Common myeloid progenitor, CD34-positive (primary cell): ENCODE measurements at regions not wholly inside any gene's neighbourhood (a gene's known extent, or its start where the extent isn't known, plus 50 kb on each side); places are given as distances from the start of the nearest gene placed in this dataset.

ENCODE experiments used
- CTCF ChIA-PET: fragments of 350-600 bp; sonication (Branson Sonifier 250); formaldehyde crosslinking; loops from one replicate; lab custom pipeline; 2021; ENCODE audit warnings: antibody characterized with exemption; lab: Charles Lee
- POLR2A ChIA-PET: fragments of 350-600 bp; sonication (Branson Sonifier 250); formaldehyde crosslinking; loops from one replicate; lab custom pipeline; 2021; ENCODE audit warnings: antibody characterized with exemption; lab: Charles Lee
- DNase-seq, 3 donors: peaks; one replicate each; pipeline versions ENCODE4 v3.0.0 to v3.0.0-alpha.2; 2013
- H3K27ac ChIP-seq, 2 experiments: 1 replicate in 1 of 2; 2 replicates in 1 of 2; pipeline ENCODE4 v1.7.0; 2013; ENCODE audit warnings: inconsistent platforms in 2 of 2, low read length in 2 of 2, mild to moderate bottlenecking in 2 of 2, low read depth in 1 of 2, moderate library complexity in 1 of 2; ENCODE audit not compliant: severe bottlenecking in 2 of 2, insufficient read depth in 1 of 2, poor library complexity in 1 of 2
- H3K27me3 ChIP-seq, 5 experiments: replicated peaks in 2 of 5; 1 replicate in 3 of 5; 2 replicates in 2 of 5; pipeline versions ENCODE4 v1.6.1 to v1.7.0; 2013; ENCODE audit warnings: low read length in 4 of 5, mild to moderate bottlenecking in 2 of 5, moderate library complexity in 2 of 5, inconsistent platforms in 1 of 5; ENCODE audit not compliant: insufficient read depth in 5 of 5, control insufficient read depth in 4 of 5
- H3K36me3 ChIP-seq, 4 experiments: 1 replicate in 2 of 4; 2 replicates in 2 of 4; pipeline versions ENCODE4 v1.6.1 to v1.7.0; 2013; ENCODE audit warnings: low read length in 3 of 4, control low read depth in 1 of 4, mild to moderate bottlenecking in 1 of 4; ENCODE audit not compliant: control insufficient read depth in 4 of 4, insufficient read depth in 4 of 4
- H3K4me1 ChIP-seq, 4 experiments: 1 replicate in 3 of 4; 2 replicates in 1 of 4; pipeline versions ENCODE4 v1.6.1 to v1.7.1; 2013; ENCODE audit warnings: low read length in 3 of 4, mild to moderate bottlenecking in 3 of 4, control low read depth in 1 of 4, inconsistent platforms in 1 of 4, moderate library complexity in 1 of 4; ENCODE audit not compliant: control insufficient read depth in 4 of 4, insufficient read depth in 4 of 4; ENCODE audit errors: control extremely low read depth in 1 of 4
- H3K4me3 ChIP-seq, 7 experiments: 1 replicate in 4 of 7; 2 replicates in 3 of 7; pipeline versions ENCODE4 v1.5.1 to v1.7.0; 2013; ENCODE audit warnings: mild to moderate bottlenecking in 7 of 7, low read length in 6 of 7, moderate library complexity in 6 of 7, inconsistent platforms in 2 of 7, low read depth in 2 of 7, control low read depth in 1 of 7; ENCODE audit not compliant: insufficient read depth in 4 of 7, control insufficient read depth in 1 of 7; ENCODE audit errors: extremely low read depth in 1 of 7
- H3K9me3 ChIP-seq, 5 experiments: 1 replicate in 4 of 5; 2 replicates in 1 of 5; pipeline versions ENCODE4 v1.6.1 to v1.7.1; 2013; ENCODE audit warnings: low read length in 4 of 5, mild to moderate bottlenecking in 2 of 5, inconsistent platforms in 1 of 5, low read depth in 1 of 5, moderate library complexity in 1 of 5; ENCODE audit not compliant: control insufficient read depth in 4 of 5, insufficient read depth in 2 of 5; ENCODE audit errors: control extremely low read depth in 1 of 5
- WGBS: methylation state at CpG from one replicate; pipeline ENCODE4 v1.1.5; 2013; ENCODE audit not compliant: insufficient coverage; 5-methylcytosine and 5-hydroxymethylcytosine counted together

- CTCF ChIA-PET: interaction anchor here (0.7 kb wide), 1 partner anchor 74 kb away, joined by 3 read pairs; no protein-coding TSS in a partner anchor
- POLR2A ChIA-PET: no interaction called here
- no peaks in the 10 kb centered on the region for H3K27me3 ChIP-seq
Observed at GRCh38 chr10:78143576-78143975, 109.9 kb downstream of the RPS24 start.

GRCh38 chr10:78146200-78146599 is 112.5 kb downstream of the RPS24 start:
- H3K27me3 ChIP-seq: no peaks in the 10 kb centered on the region
- CTCF ChIA-PET: no interaction called here
- no peak overlapping the region for H3K27ac ChIP-seq
- WGBS: no CpG with 5 or more reads among the region's 2 CpGs
- POLR2A ChIA-PET: no interaction called here
- H3K9me3 ChIP-seq: peaks cover 0 to 6% (median 2%) of the 10 kb centered on the region in 5 experiments
- no peaks in the 10 kb centered on the region for H3K36me3 ChIP-seq
- H3K4me3 ChIP-seq: no peak overlapping the region
- no peaks in the 10 kb centered on the region for H3K4me1 ChIP-seq
- no peak for DNase-seq

More at GRCh38 chr10:78143576-78143975, 109.9 kb downstream of the RPS24 start:
- Histone ChIP-seq H3K9me3 (peaks cover 0 to 6% (median 2%) of the 10 kb centered on the region in 5 experiments), H3K36me3 (no peaks in the 10 kb centered on the region), H3K27ac (no peak overlapping the region), H3K4me1 (no peaks in the 10 kb centered on the region), H3K4me3 (no peak overlapping the region)
- 93% methylated on average over 3 of the region's 3 CpGs for WGBS
- no peak for DNase-seq

- peaks cover 0 to 6% (median 2%) of the 10 kb centered on the region in 5 experiments for H3K9me3 ChIP-seq
- CTCF ChIA-PET: no interaction called here
- no peaks in the 10 kb centered on the region for H3K4me1 ChIP-seq
- H3K4me3 ChIP-seq: no peak overlapping the region
- H3K27me3 ChIP-seq: no peaks in the 10 kb centered on the region
- POLR2A ChIA-PET: no interaction called here
- no peaks in the 10 kb centered on the region for H3K36me3 ChIP-seq
- no peak overlapping the region for H3K27ac ChIP-seq
- no peak for DNase-seq
Observed at GRCh38 chr10:78147202-78147601, 113.5 kb downstream of the RPS24 start.

- ChIA-PET CTCF (interaction anchor here (0.7 kb wide), 1 partner anchor 9 kb away, joined by 3 read pairs; no protein-coding TSS in a partner anchor), POLR2A (no interaction called here)
- no peak overlapping the region for H3K27ac ChIP-seq
- H3K27me3 ChIP-seq: no peaks in the 10 kb centered on the region
- no peak overlapping the region for H3K4me3 ChIP-seq
- WGBS: 93% methylated on average over 3 of the region's 7 CpGs
- DNase-seq: no peak
- no peaks in the 10 kb centered on the region for H3K36me3 ChIP-seq
- no peaks in the 10 kb centered on the region for H3K4me1 ChIP-seq
- H3K9me3 ChIP-seq: peaks cover 0 to 7% (median 2%) of the 10 kb centered on the region in 5 experiments
Observed at GRCh38 chr10:78148216-78148960, 114.7 kb downstream of the RPS24 start.

- ChIA-PET CTCF (interaction anchor here (0.6 kb wide), 1 partner anchor 260 kb away, joined by 3 read pairs; no protein-coding TSS in a partner anchor), POLR2A (no interaction called here)
- no peak for DNase-seq
- peaks cover 0 to 7% (median 2%) of the 10 kb centered on the region in 5 experiments for H3K9me3 ChIP-seq
- H3K36me3 ChIP-seq: no peaks in the 10 kb centered on the region
- no peaks in the 10 kb centered on the region for H3K27me3 ChIP-seq
- WGBS: 100% methylated on average over 2 of the region's 4 CpGs
- no peak overlapping the region for H3K4me3 ChIP-seq
- no peaks in the 10 kb centered on the region for H3K4me1 ChIP-seq
- H3K27ac ChIP-seq: no peak overlapping the region
Observed at GRCh38 chr10:78148961-78149612, 115.4 kb downstream of the RPS24 start.

- POLR2A ChIA-PET: no interaction called here
- WGBS: 94% methylated on average over 2 of the region's 4 CpGs
- CTCF ChIA-PET: no interaction called here
- Histone ChIP-seq H3K9me3 (peaks cover 0 to 7% (median 2%) of the 10 kb centered on the region in 5 experiments), H3K27me3 (no peaks in the 10 kb centered on the region), H3K4me1 (no peaks in the 10 kb centered on the region), H3K36me3 (no peaks in the 10 kb centered on the region), H3K27ac (no peak overlapping the region), H3K4me3 (no peak overlapping the region)
- no peak for DNase-seq
Observed at GRCh38 chr10:78150756-78151155, 117.1 kb downstream of the RPS24 start.

GRCh38 chr10:78155722-78156121 is 122.1 kb downstream of the RPS24 start:
- ChIA-PET CTCF (interaction anchor here (1.1 kb wide), 1 partner anchor 107 kb away, joined by 3 read pairs; no protein-coding TSS in a partner anchor), POLR2A (no interaction called here)
- no CpG with 5 or more reads among the region's 2 CpGs for WGBS
- Histone ChIP-seq H3K36me3 (no peaks in the 10 kb centered on the region), H3K4me1 (no peaks in the 10 kb centered on the region), H3K27ac (no peak overlapping the region), H3K27me3 (no peaks in the 10 kb centered on the region), H3K4me3 (no peak overlapping the region), H3K9me3 (peaks cover 0 to 7% (median 3%) of the 10 kb centered on the region in 5 experiments)
- DNase-seq: no peak
